Activated B cell treated with CpG ODN at 0.5 μM for 24 hours (primary cell): ENCODE measurements at regions not wholly inside any gene's neighbourhood (a gene's known extent, or its start where the extent isn't known, plus 50 kb on each side); places are given as distances from the start of the nearest gene placed in this dataset.

Source experiments
- ATAC-seq: fragments of 200-7000 bp; cut with Tn5 transposase; one replicate; pipeline ENCODE4 v1.10.0; 2021; ENCODE audit warnings: low read depth, mild to moderate bottlenecking, moderate library complexity
- CTCF ChIA-PET: fragments of 350-600 bp; sonication (Branson Sonifier 250); formaldehyde crosslinking; loops from one replicate; lab custom pipeline; 2021; ENCODE audit warnings: antibody characterized with exemption; lab: Charles Lee
- POLR2A ChIA-PET: fragments of 350-600 bp; sonication (Branson Sonifier 250); formaldehyde crosslinking; loops from one replicate; lab custom pipeline; 2021; ENCODE audit warnings: antibody characterized with exemption; lab: Charles Lee
- DNase-seq: peaks from one replicate; pipeline ENCODE4 v3.0.0; 2022
- H3K27ac Mint-ChIP-seq: one replicate; pipeline ENCODE4 v1.8.0; 2020; ENCODE audit warnings: mixed read lengths
- H3K27me3 Mint-ChIP-seq: one replicate; pipeline ENCODE4 v1.8.0; 2021; ENCODE audit warnings: mixed read lengths
- H3K36me3 Mint-ChIP-seq: one replicate; pipeline ENCODE4 v1.8.0; 2021; ENCODE audit warnings: low read depth, mixed read lengths
- H3K4me1 Mint-ChIP-seq: one replicate; pipeline ENCODE4 v1.8.0; 2021; ENCODE audit warnings: mixed read lengths
- H3K4me3 Mint-ChIP-seq: one replicate; pipeline ENCODE4 v1.8.0; 2020; ENCODE audit warnings: mild to moderate bottlenecking, mixed read lengths
- H3K9me3 Mint-ChIP-seq: one replicate; pipeline ENCODE4 v1.8.0; 2020; ENCODE audit warnings: mixed read lengths
- CTCF ChIP-seq: fragments of 200-600 bp; IDR thresholded peaks from one replicate; pipeline ENCODE4 v1.8.0; 2022; ENCODE audit warnings: antibody characterized with exemption, mild to moderate bottlenecking
- intact Hi-C: fragments of 100-400 bp; cut with micrococcal nuclease; formaldehyde crosslinking; loops from one replicate; pipeline ENCODE4 v1.15.1; 2024

GRCh38 chr20:19847383-19847782, 89.3 kb downstream of the RIN2 start:
- no peaks in the 10 kb centered on the region for H3K36me3 Mint-ChIP-seq
- no peaks in the 10 kb centered on the region for H3K4me1 Mint-ChIP-seq
- no peak overlapping the region for H3K27ac Mint-ChIP-seq
- H3K9me3 Mint-ChIP-seq: peaks cover 5% of the 10 kb centered on the region
- peaks cover 12% of the 10 kb centered on the region for H3K27me3 Mint-ChIP-seq
- POLR2A ChIA-PET: no interaction called here
- no peak overlapping the region for H3K4me3 Mint-ChIP-seq
- ATAC-seq (no peak), DNase-seq (no peak)
- intact Hi-C loops: no loop called here
- no peak for TF ChIP-seq CTCF
- CTCF ChIA-PET: no interaction called here

GRCh38 chr20:19849341-19850197, 91.5 kb downstream of the RIN2 start:
- H3K4me3 Mint-ChIP-seq: no peak overlapping the region
- intact Hi-C loops: no loop called here
- no peak overlapping the region for H3K27ac Mint-ChIP-seq
- TF ChIP-seq CTCF: no peak
- ATAC-seq (no peak), DNase-seq (no peak)
- peaks cover 12% of the 10 kb centered on the region for H3K27me3 Mint-ChIP-seq
- CTCF ChIA-PET: no interaction called here
- H3K9me3 Mint-ChIP-seq: peaks cover 2% of the 10 kb centered on the region
- POLR2A ChIA-PET: no interaction called here
- H3K36me3 Mint-ChIP-seq: no peaks in the 10 kb centered on the region
- no peaks in the 10 kb centered on the region for H3K4me1 Mint-ChIP-seq

GRCh38 chr20:19850198-19850533, 92.1 kb downstream of the RIN2 start:
- DNase-seq (no peak), ATAC-seq (no peak)
- H3K27me3 Mint-ChIP-seq: peaks cover 12% of the 10 kb centered on the region
- POLR2A ChIA-PET: no interaction called here
- H3K4me3 Mint-ChIP-seq: no peak overlapping the region
- H3K36me3 Mint-ChIP-seq: no peaks in the 10 kb centered on the region
- H3K4me1 Mint-ChIP-seq: no peaks in the 10 kb centered on the region
- peaks cover 2% of the 10 kb centered on the region for H3K9me3 Mint-ChIP-seq
- CTCF ChIA-PET: no interaction called here
- no peak overlapping the region for H3K27ac Mint-ChIP-seq
- no peak for TF ChIP-seq CTCF
- intact Hi-C loops: no loop called here

GRCh38 chr20:19851861-19852260, 93.8 kb downstream of the RIN2 start:
- Mint-ChIP-seq H3K36me3 (no peaks in the 10 kb centered on the region), H3K4me1 (no peaks in the 10 kb centered on the region), H3K4me3 (no peak overlapping the region), H3K27me3 (peaks cover 5% of the 10 kb centered on the region), H3K27ac (no peak overlapping the region), H3K9me3 (peaks cover 2% of the 10 kb centered on the region)
- POLR2A ChIA-PET: no interaction called here
- TF ChIP-seq CTCF: no peak
- intact Hi-C loops: no loop called here
- DNase-seq (no peak), ATAC-seq (no peak)
- CTCF ChIA-PET: no interaction called here

GRCh38 chr20:19855416-19855815, 97.4 kb downstream of the RIN2 start:
- POLR2A ChIA-PET: no interaction called here
- ATAC-seq: no peak
- Mint-ChIP-seq H3K4me3 (no peak overlapping the region), H3K4me1 (no peaks in the 10 kb centered on the region), H3K9me3 (peaks cover 2% of the 10 kb centered on the region), H3K27me3 (peaks cover 19% of the 10 kb centered on the region), H3K27ac (no peak overlapping the region), H3K36me3 (no peaks in the 10 kb centered on the region)
- intact Hi-C loops: no loop called here
- DNase-seq: no peak
- no peak for TF ChIP-seq CTCF
- CTCF ChIA-PET: no interaction called here
